ENCODE measurements at regions not wholly inside any gene's neighbourhood (a gene's known extent, or its start where the extent isn't known, plus 50 kb on each side); places are given as distances from the start of the nearest gene placed in this dataset.

DNA sequence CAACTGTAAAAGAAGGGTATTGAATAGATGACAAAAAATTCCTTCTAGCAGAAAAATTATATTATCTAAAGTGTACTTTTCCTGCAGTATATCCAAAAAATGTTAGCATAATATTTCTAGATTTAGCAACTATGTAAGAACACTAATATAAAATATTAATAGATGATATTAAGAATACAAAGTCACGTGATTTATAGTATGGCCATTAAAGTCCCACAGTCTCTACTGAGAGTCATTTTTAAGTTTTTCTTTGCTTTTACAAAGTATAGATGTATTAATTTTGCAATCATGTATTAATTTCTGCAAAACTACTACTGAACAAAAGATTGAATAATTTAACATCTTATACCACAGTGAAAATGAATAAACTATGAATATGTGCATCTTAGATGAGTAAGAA is 94.9 kb downstream of the ZWINT start:
- TF ChIP-seq, protein P1, sequence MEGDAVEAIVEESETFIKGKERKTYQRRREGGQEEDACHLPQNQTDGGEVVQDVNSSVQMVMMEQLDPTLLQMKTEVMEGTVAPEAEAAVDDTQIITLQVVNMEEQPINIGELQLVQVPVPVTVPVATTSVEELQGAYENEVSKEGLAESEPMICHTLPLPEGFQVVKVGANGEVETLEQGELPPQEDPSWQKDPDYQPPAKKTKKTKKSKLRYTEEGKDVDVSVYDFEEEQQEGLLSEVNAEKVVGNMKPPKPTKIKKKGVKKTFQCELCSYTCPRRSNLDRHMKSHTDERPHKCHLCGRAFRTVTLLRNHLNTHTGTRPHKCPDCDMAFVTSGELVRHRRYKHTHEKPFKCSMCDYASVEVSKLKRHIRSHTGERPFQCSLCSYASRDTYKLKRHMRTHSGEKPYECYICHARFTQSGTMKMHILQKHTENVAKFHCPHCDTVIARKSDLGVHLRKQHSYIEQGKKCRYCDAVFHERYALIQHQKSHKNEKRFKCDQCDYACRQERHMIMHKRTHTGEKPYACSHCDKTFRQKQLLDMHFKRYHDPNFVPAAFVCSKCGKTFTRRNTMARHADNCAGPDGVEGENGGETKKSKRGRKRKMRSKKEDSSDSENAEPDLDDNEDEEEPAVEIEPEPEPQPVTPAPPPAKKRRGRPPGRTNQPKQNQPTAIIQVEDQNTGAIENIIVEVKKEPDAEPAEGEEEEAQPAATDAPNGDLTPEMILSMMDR (IDR thresholded peaks at IDR 0.05) = no peak
- TF ChIP-seq POLR2A (IDR thresholded peaks at IDR 0.05; ENCODE audit: low read depth) = no peak
- no peak for TF ChIP-seq POLR2AphosphoS5 (IDR thresholded peaks at IDR 0.05)
